ENCODE measurements at regions not wholly inside any gene's neighbourhood (a gene's known extent, or its start where the extent isn't known, plus 50 kb on each side); places are given as distances from the start of the nearest gene placed in this dataset.

GRCh38 chr16:82358161-82358560, 188.1 kb upstream of the MPHOSPH6 start:
- Histone ChIP-seq H3K27ac (ENCODE audit: extremely low read length, insufficient read depth, low read length) (no peak overlapping the region), H3K4me2 (ENCODE audit: low read depth, low read length) (no peak overlapping the region), H3K79me2 (ENCODE audit: insufficient read depth, low read length) (no peaks in the 10 kb centered on the region), H3K27me3 (ENCODE audit: control insufficient read depth in 1 of 2, insufficient read depth in 2 of 2, low read length in 2 of 2) (peaks cover 0 to 15% of the 10 kb centered on the region in 2 experiments; a peak in 3 of 5 replicates), H3K9me3 (ENCODE audit: low read length) (no peaks in the 10 kb centered on the region), H3K4me3 (replicated peaks in 1 of 3; ENCODE audit: insufficient read depth in 1 of 3, low read depth in 2 of 3, low read length in 3 of 3) (no peak overlapping the region), H2AFZ (ENCODE audit: low read length) (no peak overlapping the region), H4K20me1 (ENCODE audit: insufficient read depth, low read length) (no peaks in the 10 kb centered on the region), H3K4me1 (ENCODE audit: insufficient read depth, low read length) (no peaks in the 10 kb centered on the region), H3K9ac (ENCODE audit: insufficient read depth, low read depth, low read length) (no peak overlapping the region), H3K36me3 (replicated peaks in 1 of 2; ENCODE audit: control insufficient read depth in 1 of 2, insufficient read depth in 2 of 2, low read length in 2 of 2) (no peaks in the 10 kb centered on the region)
- WGBS (ENCODE audit: low lambda C conversion rate): 7% methylated on average over 3 of the region's 3 CpGs
- ChIA-PET CTCF (ENCODE audit: low intra/inter-chr PET ratio, low total read pairs) (no interaction called here), POLR2A (no interaction called here)
- intact Hi-C loops (cut with micrococcal nuclease; ENCODE audit: unreplicated experiment): no loop called here
- DNase-seq (ENCODE audit: low spot score) (no peak), FAIRE-seq (no peak), ATAC-seq (no peak)
- TF ChIP-seq ZNF713 (CRISPR knock-in tag; IDR thresholded peaks at IDR 0.05): no peak
- TF ChIP-seq NKX3-1 (CRISPR knock-in tag; IDR thresholded peaks at IDR 0.05): no peak
- TF ChIP-seq SOX5 (CRISPR knock-in tag; IDR thresholded peaks at IDR 0.05; ENCODE audit: borderline replicate concordance): no peak
- TF ChIP-seq ZNF574 (CRISPR knock-in tag; IDR thresholded peaks at IDR 0.05): no peak
- TF ChIP-seq MAX (IDR thresholded peaks at IDR 0.05): no peak
- TF ChIP-seq POGZ (CRISPR knock-in tag; IDR thresholded peaks at IDR 0.05): no peak
- no peak for TF ChIP-seq ZNF850 (CRISPR knock-in tag; conservative IDR thresholded peaks at IDR 0.05)
- no peak for TF ChIP-seq KDM5B (CRISPR knock-in tag; IDR thresholded peaks at IDR 0.05; ENCODE audit: borderline replicate concordance)
- no TSS peak for BruUV-seq (replicated peaks)
- in situ Hi-C loops (cut with HindIII; ENCODE audit: extremely low pct_ligation_motif_present, low pct_unique_long_range_greater_than_20kb): no loop called here
